Loucy (cell line): ENCODE measurements at regions not wholly inside any gene's neighbourhood (a gene's known extent, or its start where the extent isn't known, plus 50 kb on each side); places are given as distances from the start of the nearest gene placed in this dataset.

ENCODE experiments used
- H2AFZ ChIP-seq: fragments of 200-600 bp; sonication (generic); 2 replicates; pipeline ENCODE4 v1.6.0; 2016; ENCODE audit warnings: antibody characterized with exemption, mild to moderate bottlenecking, low read length, moderate library complexity
- H3F3A ChIP-seq: fragments of 200-600 bp; 2 replicates; pipeline ENCODE4 v1.6.0; 2016; ENCODE audit warnings: antibody characterized with exemption, low read depth, mild to moderate bottlenecking
- H3K27me3 ChIP-seq: fragments of 200-600 bp; sonication (generic); 2 replicates; pipeline ENCODE4 v1.6.1; 2014; ENCODE audit warnings: low read length, mild to moderate bottlenecking; ENCODE audit not compliant: insufficient read depth, poor library complexity, severe bottlenecking
- H3K36me3 ChIP-seq: fragments of 200-600 bp; sonication (generic); 2 replicates; pipeline ENCODE4 v1.6.1; 2016; ENCODE audit warnings: low read length; ENCODE audit not compliant: insufficient read depth
- H3K4me1 ChIP-seq: fragments of 200-600 bp; sonication (generic); 2 replicates; pipeline ENCODE4 v1.5.1; 2014; ENCODE audit warnings: low read length, mild to moderate bottlenecking; ENCODE audit not compliant: insufficient read depth, poor library complexity, severe bottlenecking
- H3K4me2 ChIP-seq: fragments of 200-600 bp; sonication (generic); 2 replicates; pipeline ENCODE4 v1.6.0; 2014; ENCODE audit warnings: antibody characterized with exemption, low read length, low read depth, mild to moderate bottlenecking; ENCODE audit not compliant: poor library complexity, severe bottlenecking
- H3K4me3 ChIP-seq: fragments of 200-600 bp; sonication (generic); 2 replicates; pipeline ENCODE4 v1.5.1; 2014; ENCODE audit warnings: low read length, mild to moderate bottlenecking, mixed read lengths; ENCODE audit not compliant: poor library complexity, severe bottlenecking
- H3K79me2 ChIP-seq: fragments of 200-600 bp; sonication (generic); 2 replicates; pipeline ENCODE4 v1.6.1; 2014; ENCODE audit warnings: low read length; ENCODE audit not compliant: insufficient read depth
- H3K9ac ChIP-seq: fragments of 200-600 bp; sonication (generic); 2 replicates; pipeline ENCODE4 v1.6.0; 2014; ENCODE audit warnings: mild to moderate bottlenecking, low read depth, low read length, moderate library complexity; ENCODE audit not compliant: poor library complexity, severe bottlenecking
- H3K9me2 ChIP-seq: fragments of 200-600 bp; sonication (generic); replicated peaks from 2 replicates; pipeline ENCODE4 v1.6.1; 2016; ENCODE audit warnings: low read depth, low read length, mixed read lengths
- H3K9me3 ChIP-seq: fragments of 200-600 bp; sonication (generic); 2 replicates; pipeline ENCODE4 v1.6.1; 2014; ENCODE audit warnings: mild to moderate bottlenecking, antibody characterized with exemption, low read length, low read depth; ENCODE audit not compliant: insufficient read depth
- H4K20me1 ChIP-seq: fragments of 200-600 bp; sonication (generic); 2 replicates; pipeline ENCODE4 v1.6.0; 2014; ENCODE audit warnings: antibody characterized with exemption, low read length, mild to moderate bottlenecking; ENCODE audit not compliant: insufficient read depth, poor library complexity, severe bottlenecking
- EZH2phosphoT487 ChIP-seq: fragments of 200-600 bp; IDR thresholded peaks from 2 replicates; pipeline ENCODE4 v1.6.1; 2018; ENCODE audit warnings: antibody characterized with exemption, mild to moderate bottlenecking, moderate library complexity, borderline replicate concordance
- TF ChIP-seq, protein P1 (sequence below): fragments of 200-600 bp; sonication (generic); conservative IDR thresholded peaks from 2 replicates; pipeline ENCODE4 v1.5.1; 2014; ENCODE audit warnings: mild to moderate bottlenecking, antibody characterized with exemption, low read length

DNA sequence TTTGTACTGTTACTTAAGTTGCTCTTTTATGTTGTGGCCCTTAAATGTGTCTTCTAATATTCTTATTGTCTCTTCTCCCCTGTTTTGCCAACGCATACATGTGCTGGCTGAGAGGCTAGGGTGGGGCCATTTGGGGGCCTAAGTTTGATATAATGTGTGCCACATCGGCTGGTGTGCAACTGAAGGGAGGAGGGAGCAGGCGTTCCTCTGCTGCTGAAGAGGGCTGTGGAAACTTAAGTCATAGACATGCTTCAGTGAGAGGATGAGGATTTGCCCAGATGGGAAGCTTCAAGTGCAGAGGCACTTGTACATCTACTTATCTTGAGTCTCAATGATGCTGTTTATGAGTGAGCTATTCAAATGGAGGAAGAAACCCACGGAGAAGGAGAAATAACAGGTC, 630.6 kb downstream of the LMO4 start:
- no peak overlapping the region for H2AFZ ChIP-seq
- H3K9me3 ChIP-seq: no peaks in the 10 kb centered on the region
- no peaks in the 10 kb centered on the region for H3K27me3 ChIP-seq
- TF ChIP-seq EZH2phosphoT487: no peak
- TF ChIP-seq, protein P1, sequence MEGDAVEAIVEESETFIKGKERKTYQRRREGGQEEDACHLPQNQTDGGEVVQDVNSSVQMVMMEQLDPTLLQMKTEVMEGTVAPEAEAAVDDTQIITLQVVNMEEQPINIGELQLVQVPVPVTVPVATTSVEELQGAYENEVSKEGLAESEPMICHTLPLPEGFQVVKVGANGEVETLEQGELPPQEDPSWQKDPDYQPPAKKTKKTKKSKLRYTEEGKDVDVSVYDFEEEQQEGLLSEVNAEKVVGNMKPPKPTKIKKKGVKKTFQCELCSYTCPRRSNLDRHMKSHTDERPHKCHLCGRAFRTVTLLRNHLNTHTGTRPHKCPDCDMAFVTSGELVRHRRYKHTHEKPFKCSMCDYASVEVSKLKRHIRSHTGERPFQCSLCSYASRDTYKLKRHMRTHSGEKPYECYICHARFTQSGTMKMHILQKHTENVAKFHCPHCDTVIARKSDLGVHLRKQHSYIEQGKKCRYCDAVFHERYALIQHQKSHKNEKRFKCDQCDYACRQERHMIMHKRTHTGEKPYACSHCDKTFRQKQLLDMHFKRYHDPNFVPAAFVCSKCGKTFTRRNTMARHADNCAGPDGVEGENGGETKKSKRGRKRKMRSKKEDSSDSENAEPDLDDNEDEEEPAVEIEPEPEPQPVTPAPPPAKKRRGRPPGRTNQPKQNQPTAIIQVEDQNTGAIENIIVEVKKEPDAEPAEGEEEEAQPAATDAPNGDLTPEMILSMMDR: no peak
- H3K36me3 ChIP-seq: no peaks in the 10 kb centered on the region
- no peaks in the 10 kb centered on the region for H3K79me2 ChIP-seq
- H3F3A ChIP-seq: no peaks in the 10 kb centered on the region
- H3K9ac ChIP-seq: no peak overlapping the region
- no peaks in the 10 kb centered on the region for H4K20me1 ChIP-seq
- H3K4me2 ChIP-seq: no peak overlapping the region
- no peaks in the 10 kb centered on the region for H3K9me2 ChIP-seq
- no peak overlapping the region for H3K4me3 ChIP-seq
- no peaks in the 10 kb centered on the region for H3K4me1 ChIP-seq

GRCh38 chr1:87961992-87962391, 633.3 kb downstream of the LMO4 start:
- Histone ChIP-seq H3K79me2 (no peaks in the 10 kb centered on the region), H3K36me3 (no peaks in the 10 kb centered on the region)

DNA sequence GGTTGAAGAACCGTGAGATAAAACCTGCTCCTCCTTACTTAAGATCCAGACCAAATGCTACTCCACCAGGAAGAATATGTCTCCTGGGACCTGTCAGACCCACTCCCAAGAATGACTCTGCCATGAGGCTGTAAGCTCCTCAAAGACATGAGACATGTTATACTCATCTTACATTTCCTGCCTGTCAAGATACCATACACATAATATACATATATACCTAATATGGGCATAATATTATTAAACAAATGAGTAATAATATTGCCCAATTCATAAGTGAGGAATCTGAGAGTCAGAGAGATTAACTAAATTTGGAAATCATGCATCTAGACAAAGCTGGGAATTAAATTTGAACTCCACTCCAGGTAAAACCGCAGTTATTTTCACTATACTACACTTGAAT, 634.9 kb downstream of the LMO4 start:
- no peaks in the 10 kb centered on the region for H3K9me3 ChIP-seq
- H3K9ac ChIP-seq: no peak overlapping the region
- no peaks in the 10 kb centered on the region for H3K79me2 ChIP-seq
- H3K27me3 ChIP-seq: no peaks in the 10 kb centered on the region
- H3K9me2 ChIP-seq: no peaks in the 10 kb centered on the region
- H2AFZ ChIP-seq: no peak overlapping the region
- H3K4me2 ChIP-seq: no peak overlapping the region
- H4K20me1 ChIP-seq: no peaks in the 10 kb centered on the region
- no peak overlapping the region for H3K4me3 ChIP-seq
- H3K4me1 ChIP-seq: no peaks in the 10 kb centered on the region
- TF ChIP-seq EZH2phosphoT487: no peak
- TF ChIP-seq, protein P1: no peak
- H3K36me3 ChIP-seq: no peaks in the 10 kb centered on the region
- no peaks in the 10 kb centered on the region for H3F3A ChIP-seq

More at GRCh38 chr1:87961992-87962391, 633.3 kb downstream of the LMO4 start:
- H3K9me2 ChIP-seq: no peaks in the 10 kb centered on the region
- no peaks in the 10 kb centered on the region for H3K4me1 ChIP-seq
- H3K4me3 ChIP-seq: no peak overlapping the region
- H2AFZ ChIP-seq: no peak overlapping the region
- H4K20me1 ChIP-seq: no peaks in the 10 kb centered on the region
- H3K9ac ChIP-seq: no peak overlapping the region
- TF ChIP-seq, protein P1: no peak
- TF ChIP-seq EZH2phosphoT487: no peak
- no peak overlapping the region for H3K4me2 ChIP-seq
- H3K9me3 ChIP-seq: no peaks in the 10 kb centered on the region
- no peaks in the 10 kb centered on the region for H3K27me3 ChIP-seq
- H3F3A ChIP-seq: no peaks in the 10 kb centered on the region
